Fibroblast of lung (primary cell): ENCODE measurements at regions not wholly inside any gene's neighbourhood (a gene's known extent, or its start where the extent isn't known, plus 50 kb on each side); places are given as distances from the start of the nearest gene placed in this dataset.

Source experiments
- DNase-seq, 2 donors: peaks; one replicate each; pipeline versions ENCODE4 v3.0.0 to v3.0.0-alpha.2; 2010; ENCODE audit warnings: low read depth in 2 of 2
- H2AFZ ChIP-seq: 2 replicates; pipeline ENCODE4 v1.5.1; 2012; ENCODE audit warnings: low read length, control low read depth, inconsistent platforms
- H3K27ac ChIP-seq: 2 replicates; pipeline ENCODE4 v1.5.1; 2011; ENCODE audit warnings: low read length, control low read depth; ENCODE audit not compliant: insufficient read depth
- H3K27me3 ChIP-seq: 2 replicates; pipeline ENCODE4 v1.5.1; 2011; ENCODE audit warnings: mild to moderate bottlenecking, low read length; ENCODE audit not compliant: control insufficient read depth, insufficient read depth
- H3K36me3 ChIP-seq: 2 replicates; pipeline ENCODE4 v1.5.1; 2011; ENCODE audit warnings: low read length; ENCODE audit not compliant: control insufficient read depth, insufficient read depth
- H3K4me1 ChIP-seq: 2 replicates; pipeline ENCODE4 v1.5.1; 2011; ENCODE audit warnings: low read length; ENCODE audit not compliant: control insufficient read depth, insufficient read depth; ENCODE audit errors: extremely low read depth
- H3K4me2 ChIP-seq: 2 replicates; pipeline ENCODE4 v1.5.1; 2011; ENCODE audit warnings: low read length, control low read depth; ENCODE audit not compliant: insufficient read depth; ENCODE audit errors: extremely low read depth
- H3K4me3 ChIP-seq, 4 experiments: fragments of 200-600 bp in 1 of 4; sonication (generic) in 1 of 4; replicated peaks in 1 of 4; 2 replicates each; pipeline ENCODE4 v1.5.1; 2011 to 2016; ENCODE audit warnings: low read length in 4 of 4, low read depth in 3 of 4, mild to moderate bottlenecking in 3 of 4, control low read depth in 2 of 4, inconsistent platforms in 1 of 4, mixed read lengths in 1 of 4; ENCODE audit not compliant: insufficient read depth in 1 of 4; ENCODE audit errors: control extremely low read depth in 1 of 4
- H3K79me2 ChIP-seq: 2 replicates; pipeline ENCODE4 v1.5.1; 2012; ENCODE audit warnings: mild to moderate bottlenecking, low read length, inconsistent platforms; ENCODE audit not compliant: control insufficient read depth, insufficient read depth
- H3K9ac ChIP-seq: 2 replicates; pipeline ENCODE4 v1.5.1; 2011; ENCODE audit warnings: mild to moderate bottlenecking, low read length, control low read depth; ENCODE audit not compliant: insufficient read depth
- H3K9me3 ChIP-seq: 2 replicates; pipeline ENCODE4 v1.5.1; 2012; ENCODE audit warnings: low read depth, low read length; ENCODE audit not compliant: control insufficient read depth, insufficient read depth
- H4K20me1 ChIP-seq: 2 replicates; pipeline ENCODE4 v1.5.1; 2011; ENCODE audit warnings: low read length; ENCODE audit not compliant: control insufficient read depth, insufficient read depth; ENCODE audit errors: extremely low read depth
- CTCF ChIP-seq, 2 donors: IDR thresholded peaks in 1 of 2; conservative IDR thresholded peaks in 1 of 2; 1 replicate in 1 of 2; 2 replicates in 1 of 2; pipeline ENCODE4 v1.5.1; 2011 to 2012; ENCODE audit warnings: low read length in 2 of 2, control low read depth in 1 of 2, inconsistent platforms in 1 of 2, low read depth in 1 of 2, mild to moderate bottlenecking in 1 of 2
- EZH2 ChIP-seq: IDR thresholded peaks from 2 replicates; pipeline ENCODE4 v1.5.1; 2012; ENCODE audit warnings: low read length, control low read depth, mild to moderate bottlenecking; ENCODE audit errors: missing control alignments

GRCh38 chr1:162922201-162922600, 61.2 kb upstream of the CCDC190 start:
- Histone ChIP-seq H3K4me3 (no peak overlapping the region), H3K79me2 (no peaks in the 10 kb centered on the region), H3K4me2 (no peak overlapping the region), H3K27me3 (no peaks in the 10 kb centered on the region), H4K20me1 (no peaks in the 10 kb centered on the region), H3K27ac (no peak overlapping the region), H3K9ac (no peak overlapping the region), H3K36me3 (no peaks in the 10 kb centered on the region), H3K9me3 (no peaks in the 10 kb centered on the region), H3K4me1 (no peaks in the 10 kb centered on the region), H2AFZ (no peak overlapping the region)
- DNase-seq = peak in 1 of 2 donors; percentile 47
- TF ChIP-seq CTCF (conservative IDR thresholded peaks at IDR 0.05 in 1 of 2, IDR thresholded peaks at IDR 0.05 in 1 of 2; ENCODE audit: low read depth in 1 of 2, low read length in 2 of 2) = no peak
- no peak for TF ChIP-seq EZH2

GRCh38 chr1:162921311-162921710, 60.3 kb upstream of the CCDC190 start:
- Histone ChIP-seq H3K4me1 (no peaks in the 10 kb centered on the region), H3K27ac (no peak overlapping the region), H3K9me3 (no peaks in the 10 kb centered on the region), H3K79me2 (no peaks in the 10 kb centered on the region), H3K36me3 (no peaks in the 10 kb centered on the region), H3K27me3 (no peaks in the 10 kb centered on the region), H3K4me3 (no peak overlapping the region), H3K4me2 (no peak overlapping the region), H3K9ac (no peak overlapping the region), H2AFZ (no peak overlapping the region), H4K20me1 (no peaks in the 10 kb centered on the region)
- TF ChIP-seq CTCF (conservative IDR thresholded peaks at IDR 0.05 in 1 of 2, IDR thresholded peaks at IDR 0.05 in 1 of 2; ENCODE audit: low read depth in 1 of 2, low read length in 2 of 2) (no peak), EZH2 (no peak)
- no peak for DNase-seq

DNA sequence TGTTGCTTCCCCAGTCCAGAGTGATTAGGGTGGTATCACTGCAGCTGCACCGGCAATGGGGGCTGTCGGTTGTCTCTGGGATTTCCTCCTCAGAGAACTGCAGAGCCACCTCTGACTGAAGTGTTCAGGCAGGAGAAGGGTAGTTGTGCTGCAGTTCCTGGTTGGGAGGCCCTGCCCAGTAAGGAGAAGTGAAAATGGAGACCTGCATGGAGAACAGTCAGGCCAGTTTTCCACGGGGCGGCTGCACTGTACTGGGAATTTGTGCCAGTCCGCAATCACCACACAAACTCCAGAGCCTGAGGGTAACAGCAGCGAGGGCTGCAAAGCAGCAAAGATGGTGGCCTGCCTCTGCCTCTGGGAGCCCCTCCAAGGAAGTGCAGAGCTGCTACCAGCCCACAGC, 58.1 kb upstream of the CCDC190 start:
- Histone ChIP-seq H3K9ac (no peak overlapping the region), H3K27ac (no peak overlapping the region), H3K79me2 (no peaks in the 10 kb centered on the region), H3K4me3 (no peak overlapping the region), H3K9me3 (no peaks in the 10 kb centered on the region), H3K4me2 (no peak overlapping the region), H3K36me3 (no peaks in the 10 kb centered on the region), H3K27me3 (no peaks in the 10 kb centered on the region), H4K20me1 (no peaks in the 10 kb centered on the region), H2AFZ (no peak overlapping the region), H3K4me1 (no peaks in the 10 kb centered on the region)
- TF ChIP-seq EZH2 (no peak), CTCF (conservative IDR thresholded peaks at IDR 0.05 in 1 of 2, IDR thresholded peaks at IDR 0.05 in 1 of 2; ENCODE audit: low read depth in 1 of 2, low read length in 2 of 2) (no peak)
- DNase-seq = no peak
